ENCODE measurements at regions not wholly inside any gene's neighbourhood (a gene's known extent, or its start where the extent isn't known, plus 50 kb on each side); places are given as distances from the start of the nearest gene placed in this dataset.

GRCh38 chr2:160970052-160970965, 189.9 kb upstream of the TANK start:
- no peak for DNase-seq

- no peak for DNase-seq
Measured at GRCh38 chr2:160973991-160974390, 186.2 kb upstream of the TANK start.

GRCh38 chr2:160974803-160975202, 185.4 kb upstream of the TANK start:
- DNase-seq = no peak

- DNase-seq = no peak
Measured at GRCh38 chr2:160976797-160977196, 183.4 kb upstream of the TANK start.

- no peak for DNase-seq
Measured at GRCh38 chr2:160977376-160977775, 182.9 kb upstream of the TANK start.

- no peak for DNase-seq
Measured at GRCh38 chr2:160977854-160978253, 182.4 kb upstream of the TANK start.

- no peak for DNase-seq
Measured at GRCh38 chr2:160984426-160985077, 175.7 kb upstream of the TANK start.

GRCh38 chr2:160989778-160990177, 170.4 kb upstream of the TANK start:
- no peak for DNase-seq

- DNase-seq = no peak
Measured at GRCh38 chr2:160993654-160994061, 166.6 kb upstream of the TANK start.

GRCh38 chr2:160994141-160995002, 165.9 kb upstream of the TANK start:
- peak; percentile 79 for DNase-seq

GRCh38 chr2:160996584-160996983, 163.6 kb upstream of the TANK start:
- DNase-seq = no peak

GRCh38 chr2:161004379-161004778, 155.8 kb upstream of the TANK start:
- DNase-seq = no peak

- no peak for DNase-seq
Measured at GRCh38 chr2:161005170-161005569, 155.1 kb upstream of the TANK start.

- DNase-seq = no peak
Measured at GRCh38 chr2:161008311-161008710, 151.9 kb upstream of the TANK start.

GRCh38 chr2:161010503-161011015, 149.7 kb upstream of the TANK start:
- DNase-seq = no peak

- no peak for DNase-seq
Measured at GRCh38 chr2:161017780-161018470, 142.3 kb upstream of the TANK start.

- DNase-seq = no peak
Measured at GRCh38 chr2:161019311-161019710, 140.9 kb upstream of the TANK start.

- no peak for DNase-seq
Measured at GRCh38 chr2:161020437-161020836, 139.8 kb upstream of the TANK start.

- DNase-seq = no peak
Measured at GRCh38 chr2:161028581-161028980, 131.6 kb upstream of the TANK start.

- DNase-seq = no peak
Measured at GRCh38 chr2:161029321-161029720, 130.9 kb upstream of the TANK start.

GRCh38 chr2:161030260-161031063, 129.8 kb upstream of the TANK start:
- DNase-seq = no peak

GRCh38 chr2:161031511-161031910, 128.7 kb upstream of the TANK start:
- no peak for DNase-seq

Measured in CD4-positive, alpha-beta T cell treated with Interleukin-6 for 4 hours (primary cell).